Sigmoid colon (tissue), 4 donors: ENCODE measurements at regions not wholly inside any gene's neighbourhood (a gene's known extent, or its start where the extent isn't known, plus 50 kb on each side); places are given as distances from the start of the nearest gene placed in this dataset.
"Not testable (repeated sequence)": the region's sequence is repeated elsewhere in the genome, so short reads cannot be mapped to it uniquely, and the experiment has no call there.

Source experiments
- EP300 ChIP-seq, 4 donors: sonication (generic); formaldehyde crosslinking; IDR thresholded peaks; one replicate each; pipeline ENCODE4 v1.6.1; 2017; ENCODE audit warnings: antibody characterized with exemption in 4 of 4
- POLR2A ChIP-seq, 2 donors: fragments of 450-650 bp; IDR thresholded peaks; one replicate each; pipeline ENCODE4 v1.6.1; 2016; ENCODE audit warnings: antibody characterized with exemption in 2 of 2, mild to moderate bottlenecking in 2 of 2, moderate library complexity in 2 of 2
- POLR2AphosphoS5 ChIP-seq, 4 donors: sonication (generic); formaldehyde crosslinking; IDR thresholded peaks; one replicate each; pipeline ENCODE4 v1.6.1; 2017; ENCODE audit warnings: antibody characterized with exemption in 4 of 4
- TF ChIP-seq, protein P1 (sequence below), 4 experiments: fragments of 450-650 bp in 3 of 4; fragments of 200-600 bp in 1 of 4; IDR thresholded peaks; one replicate each; pipeline ENCODE4 v1.5.1; 2016 to 2019; ENCODE audit warnings: antibody characterized with exemption in 4 of 4, mild to moderate bottlenecking in 3 of 4, moderate library complexity in 2 of 4

DNA sequence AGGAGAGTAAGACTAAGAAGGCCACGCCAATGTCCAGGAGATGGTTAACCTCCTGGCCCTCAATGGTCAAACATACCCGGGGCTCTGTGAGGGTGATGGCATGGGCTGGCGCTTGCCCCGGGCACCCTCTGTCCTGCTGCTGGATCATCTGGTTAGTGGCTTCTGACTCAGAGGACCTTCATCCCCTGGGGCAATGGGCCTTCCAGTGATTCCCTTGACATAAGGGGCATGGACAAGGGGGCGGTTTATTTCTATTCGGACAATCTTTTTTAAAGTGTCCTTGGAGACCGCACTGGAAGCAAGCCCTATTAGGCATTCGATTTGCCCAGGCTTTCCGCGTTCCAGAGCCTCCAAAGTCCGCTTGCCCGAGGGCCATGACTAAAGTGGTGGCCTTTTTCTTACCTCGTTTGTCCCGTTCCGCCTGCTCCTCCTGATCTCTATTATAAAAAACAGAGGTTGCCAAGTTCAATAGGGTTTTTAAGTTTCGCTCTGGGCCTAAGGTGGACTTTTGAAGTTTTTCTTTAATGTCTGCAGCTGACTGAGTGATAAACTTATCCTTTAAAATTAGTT is 93.4 kb upstream of the RHOBTB1 start:
- not testable (repeated sequence) for TF ChIP-seq POLR2A, POLR2AphosphoS5, EP300 (IDR thresholded peaks at IDR 0.05)
- TF ChIP-seq, protein P1, sequence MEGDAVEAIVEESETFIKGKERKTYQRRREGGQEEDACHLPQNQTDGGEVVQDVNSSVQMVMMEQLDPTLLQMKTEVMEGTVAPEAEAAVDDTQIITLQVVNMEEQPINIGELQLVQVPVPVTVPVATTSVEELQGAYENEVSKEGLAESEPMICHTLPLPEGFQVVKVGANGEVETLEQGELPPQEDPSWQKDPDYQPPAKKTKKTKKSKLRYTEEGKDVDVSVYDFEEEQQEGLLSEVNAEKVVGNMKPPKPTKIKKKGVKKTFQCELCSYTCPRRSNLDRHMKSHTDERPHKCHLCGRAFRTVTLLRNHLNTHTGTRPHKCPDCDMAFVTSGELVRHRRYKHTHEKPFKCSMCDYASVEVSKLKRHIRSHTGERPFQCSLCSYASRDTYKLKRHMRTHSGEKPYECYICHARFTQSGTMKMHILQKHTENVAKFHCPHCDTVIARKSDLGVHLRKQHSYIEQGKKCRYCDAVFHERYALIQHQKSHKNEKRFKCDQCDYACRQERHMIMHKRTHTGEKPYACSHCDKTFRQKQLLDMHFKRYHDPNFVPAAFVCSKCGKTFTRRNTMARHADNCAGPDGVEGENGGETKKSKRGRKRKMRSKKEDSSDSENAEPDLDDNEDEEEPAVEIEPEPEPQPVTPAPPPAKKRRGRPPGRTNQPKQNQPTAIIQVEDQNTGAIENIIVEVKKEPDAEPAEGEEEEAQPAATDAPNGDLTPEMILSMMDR (IDR thresholded peaks at IDR 0.05): not testable (repeated sequence)
